ENCODE measurements at regions not wholly inside any gene's neighbourhood (a gene's known extent, or its start where the extent isn't known, plus 50 kb on each side); places are given as distances from the start of the nearest gene placed in this dataset.

DNA sequence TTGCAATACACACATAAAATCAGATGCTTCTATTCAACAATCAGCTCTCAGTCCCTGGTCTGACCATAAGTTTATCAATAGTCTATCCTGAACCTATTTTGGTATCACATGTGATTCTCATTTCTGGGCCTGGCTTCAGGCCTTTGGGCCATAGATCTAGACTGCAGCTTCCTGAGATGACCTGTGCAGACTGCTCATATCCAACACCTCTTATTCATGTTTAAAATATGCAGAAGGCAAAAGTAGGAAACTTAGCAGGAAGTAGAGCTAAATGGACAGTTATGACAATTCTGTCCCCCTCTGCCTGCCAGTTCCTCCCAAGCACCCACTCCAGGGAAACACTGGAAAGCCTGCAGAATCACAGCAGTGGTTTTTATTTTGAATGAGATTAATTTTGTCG lies 53.3 kb downstream of the C7orf25 start:
- DNase-seq (ENCODE audit: low read depth) = peak; percentile 54

DNA sequence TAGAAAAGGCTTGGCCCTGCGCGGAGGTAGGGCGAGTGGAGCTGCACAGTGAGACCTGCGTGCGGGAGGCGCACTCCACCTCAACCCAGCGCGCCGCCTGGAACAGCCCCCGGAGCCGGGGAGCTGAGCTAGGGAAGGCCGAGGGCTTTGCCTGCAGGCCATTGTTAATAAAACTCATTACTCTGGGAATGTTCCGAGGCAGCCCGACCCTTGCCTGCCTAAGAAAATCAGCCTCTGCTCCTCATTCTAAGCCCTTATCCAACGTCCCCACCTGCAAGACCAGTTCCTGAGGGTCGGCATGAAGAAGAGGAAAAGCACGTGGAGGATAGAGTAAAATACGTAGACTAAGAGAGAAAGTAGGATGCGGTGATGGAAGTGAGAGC lies 55.3 kb downstream of the C7orf25 start:
- DNase-seq (ENCODE audit: low read depth) = no peak

DNA sequence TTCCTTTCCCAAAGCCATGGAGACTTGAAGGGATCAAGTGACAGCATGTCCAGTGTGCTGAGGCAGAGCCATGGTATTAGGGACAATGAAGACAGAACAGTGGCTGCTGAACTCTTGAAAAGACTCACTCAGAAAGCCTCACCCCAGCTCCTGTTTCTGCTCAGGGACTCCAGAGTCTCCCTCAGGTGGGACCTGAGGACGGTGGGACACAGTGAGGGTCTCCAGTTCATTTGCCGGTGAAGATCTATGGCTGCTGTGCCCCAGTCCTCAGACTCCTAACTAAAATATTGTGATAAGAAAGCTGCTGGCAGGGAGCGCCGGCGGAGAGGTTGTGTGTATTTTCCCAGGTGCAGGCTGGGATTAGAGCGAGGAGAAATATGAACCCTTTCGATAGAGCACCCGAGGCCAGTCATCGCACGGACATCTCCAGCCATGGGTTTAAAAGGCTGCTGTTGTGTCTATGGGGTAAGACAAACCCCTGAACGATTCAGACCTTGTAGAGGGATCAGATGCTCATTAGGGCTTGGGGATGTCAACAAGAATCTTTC lies 57.2 kb downstream of the C7orf25 start:
- no peak for DNase-seq (ENCODE audit: low read depth)

DNA sequence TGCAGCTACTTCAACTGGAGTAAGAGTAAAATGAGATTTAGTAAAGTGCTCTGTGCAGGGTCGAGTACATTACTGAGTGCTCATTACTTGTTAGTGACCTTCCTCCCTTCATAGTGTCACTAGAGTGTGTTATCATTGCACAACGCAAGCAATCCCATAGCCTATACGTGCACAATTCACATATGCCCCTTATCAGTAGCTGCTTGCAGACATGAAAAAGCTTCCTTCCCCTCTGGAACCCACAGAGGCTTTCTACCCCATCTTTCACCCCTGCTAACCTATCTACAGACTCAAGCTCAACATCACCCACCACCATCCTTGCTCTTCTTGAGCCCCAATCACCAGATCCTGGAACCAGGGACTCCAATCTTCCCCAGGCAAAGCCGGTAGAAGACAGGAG lies 59.3 kb downstream of the C7orf25 start:
- DNase-seq (ENCODE audit: low read depth) = no peak

DNA sequence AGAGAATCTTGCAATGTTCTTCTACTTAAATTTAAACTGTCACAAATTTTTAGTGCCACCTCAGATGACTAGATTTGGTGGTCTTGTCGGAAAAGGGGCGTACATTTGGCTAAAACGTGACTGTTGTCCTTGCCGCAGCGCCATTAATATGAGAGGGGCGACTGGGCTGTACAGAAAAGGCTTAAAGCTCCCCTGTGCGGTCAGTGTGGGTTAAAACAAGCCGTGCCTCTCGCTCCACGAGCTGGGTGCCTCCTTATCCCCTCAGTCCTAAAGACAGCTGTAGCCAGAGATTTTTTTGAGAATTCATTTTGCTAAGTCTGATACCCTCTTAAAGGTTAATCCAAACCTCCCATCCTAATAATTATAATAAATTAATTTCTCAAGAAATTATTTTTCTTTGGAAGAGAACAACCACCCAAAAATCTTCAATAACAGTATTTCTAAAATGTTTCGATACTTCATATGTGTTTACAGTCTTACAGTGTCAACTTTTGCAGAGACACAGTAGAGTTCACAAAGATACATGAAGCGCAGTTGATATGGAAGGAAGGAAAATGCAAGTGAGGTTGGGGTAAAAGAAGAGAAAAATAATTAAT lies 68.6 kb downstream of the C7orf25 start:
- DNase-seq (ENCODE audit: low read depth) = peak; percentile 59

DNA sequence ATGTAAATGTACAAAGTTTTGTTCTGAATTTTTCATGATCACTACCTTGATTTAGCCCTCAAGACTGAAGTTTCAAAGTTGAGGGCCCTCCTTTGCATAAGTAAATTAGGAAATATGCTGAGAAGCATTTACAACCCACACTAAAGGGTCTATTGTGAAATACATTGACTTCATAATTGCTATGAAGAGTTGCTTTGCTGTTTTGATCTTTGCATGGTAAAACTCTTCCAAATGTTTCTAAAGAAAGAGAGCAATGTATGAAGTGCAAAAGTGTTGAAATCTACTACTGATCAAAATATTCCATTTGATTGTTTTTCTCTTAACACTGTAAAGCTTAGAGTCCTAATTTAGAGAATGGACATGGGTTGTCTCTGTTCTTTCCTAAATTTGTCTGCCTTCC lies 77.2 kb downstream of the C7orf25 start:
- DNase-seq (ENCODE audit: low read depth) = no peak

DNA sequence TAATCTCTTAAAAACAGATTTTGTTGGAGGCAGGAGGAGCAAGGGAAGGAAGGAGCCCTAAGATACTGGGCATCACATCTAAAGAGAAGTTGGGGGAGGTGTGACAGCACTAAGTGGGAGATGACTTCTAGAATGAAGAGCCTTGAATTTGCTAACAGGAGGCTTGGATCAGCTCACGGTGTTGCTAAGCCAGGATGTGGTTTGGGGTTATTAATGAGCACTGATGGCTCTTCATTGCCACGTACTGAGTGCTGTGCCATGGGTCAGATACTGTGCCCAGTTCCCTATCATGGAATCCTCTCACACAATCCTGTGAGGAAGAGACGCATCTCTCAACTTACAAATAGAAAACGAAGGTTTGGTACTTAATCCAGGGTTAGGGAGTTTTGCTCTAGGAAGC lies 78.5 kb downstream of the C7orf25 start:
- peak; percentile 13 for DNase-seq (ENCODE audit: low read depth)

DNA sequence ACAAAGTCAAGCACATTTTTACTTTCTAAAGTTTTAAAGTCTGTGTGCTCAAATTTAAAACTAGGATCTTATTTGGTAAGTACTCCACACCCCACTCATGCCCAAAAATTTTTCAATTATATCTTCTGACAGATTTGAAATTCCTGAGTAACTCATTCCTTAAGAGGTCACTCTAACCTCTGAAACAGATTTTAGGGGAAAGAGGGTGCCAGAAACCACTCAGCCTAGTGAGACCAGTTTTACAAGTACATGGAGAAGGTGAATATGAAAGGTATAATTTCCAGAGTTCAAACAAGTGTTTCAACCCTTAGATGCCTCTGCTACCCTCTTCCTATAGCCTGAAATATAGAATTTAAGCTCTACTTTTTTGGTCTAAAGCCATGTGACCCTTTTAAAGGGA lies 79.2 kb downstream of the C7orf25 start:
- DNase-seq (ENCODE audit: low read depth) = peak; percentile 10

DNA sequence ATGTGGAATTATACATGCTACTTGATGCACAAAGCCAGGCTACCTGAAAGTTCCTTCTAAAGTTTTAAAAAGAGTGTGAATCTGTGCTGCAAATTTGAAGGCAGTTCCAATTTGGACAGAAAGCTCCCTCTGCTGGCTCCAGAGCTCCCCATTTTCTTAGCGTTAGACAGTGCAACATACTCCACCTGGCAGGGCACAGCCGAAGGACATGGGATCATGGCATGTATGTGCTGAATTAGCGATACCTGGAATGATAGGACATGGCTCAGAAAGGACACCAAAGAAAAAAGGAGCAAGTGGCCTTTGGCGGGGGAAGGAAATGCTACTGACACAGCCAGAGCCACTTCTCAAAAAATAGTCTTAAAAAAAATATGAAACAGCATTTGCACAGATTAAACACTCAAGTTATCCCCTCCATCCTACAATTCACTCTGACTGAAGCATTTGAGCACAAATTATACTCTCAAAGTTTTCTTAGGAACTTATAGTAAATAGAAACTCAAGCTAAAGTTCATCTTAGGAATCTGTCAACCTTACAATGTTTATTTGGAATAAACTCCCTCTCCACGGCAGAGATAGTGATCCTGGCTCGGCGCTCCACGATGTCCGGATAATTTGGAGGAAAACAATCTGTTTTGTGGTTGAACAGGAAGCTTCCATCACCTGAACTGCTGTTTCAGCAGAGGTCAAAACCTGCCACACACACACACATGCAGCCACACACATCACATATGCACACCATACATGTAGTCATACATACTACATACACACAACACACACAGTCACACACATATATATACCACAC lies 80.0 kb downstream of the C7orf25 start:
- peak; percentile 49 for DNase-seq (ENCODE audit: low read depth)

DNA sequence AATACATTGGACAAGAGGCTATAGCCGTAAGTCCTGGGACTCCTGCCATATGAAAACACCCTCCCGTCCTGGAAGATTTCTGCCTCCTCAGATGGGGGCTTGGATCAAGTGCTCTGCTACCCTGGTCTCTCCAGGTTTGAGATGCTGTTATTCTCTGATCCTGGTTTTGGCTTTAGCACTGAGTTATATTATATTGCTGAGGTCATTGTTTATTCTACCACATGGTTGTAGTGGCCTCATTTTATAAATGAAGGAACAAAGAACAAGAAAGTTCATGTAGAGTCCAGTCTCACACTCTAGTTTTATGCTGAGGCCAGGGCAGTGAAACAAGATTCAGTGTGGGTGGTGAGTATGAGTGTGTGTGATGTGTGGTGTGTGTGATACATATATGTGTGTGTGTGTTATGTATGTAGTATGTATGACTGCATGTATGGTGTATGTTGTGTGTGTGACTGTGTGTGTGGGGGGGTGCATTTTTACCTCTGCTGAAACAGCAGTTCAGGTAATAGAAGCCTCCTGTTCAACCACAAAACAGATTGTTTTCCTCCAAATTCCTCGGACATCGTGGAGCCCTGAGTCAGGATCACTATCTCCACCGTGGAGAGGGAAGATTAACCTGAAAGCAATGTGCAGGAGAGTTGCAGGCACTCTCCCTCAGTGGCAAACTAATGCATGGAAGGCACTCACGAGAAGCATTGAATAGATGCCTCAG lies 80.7 kb downstream of the C7orf25 start:
- no peak for DNase-seq (ENCODE audit: low read depth)

DNA sequence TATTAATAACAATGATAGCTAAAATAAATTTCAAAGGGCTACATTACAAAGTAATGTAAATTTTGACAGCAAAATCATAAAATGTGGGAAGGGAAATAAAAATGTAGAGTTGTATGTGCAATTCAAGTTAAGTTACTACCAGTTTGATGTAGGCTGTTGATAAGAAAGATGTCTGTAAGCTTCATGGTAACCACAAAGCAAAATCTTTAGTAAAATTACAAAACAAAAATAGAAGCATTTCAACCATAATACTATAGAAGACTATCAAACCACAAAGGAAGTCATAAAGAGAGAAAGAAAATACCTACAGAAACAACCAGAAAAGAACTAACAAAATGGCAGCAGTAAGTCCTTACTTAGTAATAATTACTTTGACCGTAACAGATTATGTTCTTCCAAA lies 99.1 kb downstream of the C7orf25 start:
- DNase-seq (ENCODE audit: low read depth) = no peak

DNA sequence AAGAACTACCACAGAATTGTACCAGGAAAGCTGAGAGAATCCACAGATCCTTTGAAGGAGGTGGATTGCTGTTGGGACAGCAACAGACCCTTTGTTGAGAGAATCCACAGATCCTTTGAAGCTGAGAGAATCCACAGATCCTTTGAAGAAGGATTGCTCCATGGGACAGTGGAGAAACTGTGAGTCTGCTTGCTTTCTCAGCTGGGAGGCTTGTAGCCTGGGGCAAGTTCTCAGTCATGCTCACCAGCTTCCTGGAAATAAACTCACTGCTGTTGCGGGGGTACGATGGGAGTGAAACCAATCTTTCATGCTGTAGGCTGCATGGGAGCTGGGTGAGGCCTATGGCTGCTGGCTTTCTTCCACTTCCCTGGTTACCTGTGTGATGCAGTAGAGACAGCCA lies 106.3 kb downstream of the C7orf25 start:
- peak; percentile 32 for DNase-seq (ENCODE audit: low read depth)

DNA sequence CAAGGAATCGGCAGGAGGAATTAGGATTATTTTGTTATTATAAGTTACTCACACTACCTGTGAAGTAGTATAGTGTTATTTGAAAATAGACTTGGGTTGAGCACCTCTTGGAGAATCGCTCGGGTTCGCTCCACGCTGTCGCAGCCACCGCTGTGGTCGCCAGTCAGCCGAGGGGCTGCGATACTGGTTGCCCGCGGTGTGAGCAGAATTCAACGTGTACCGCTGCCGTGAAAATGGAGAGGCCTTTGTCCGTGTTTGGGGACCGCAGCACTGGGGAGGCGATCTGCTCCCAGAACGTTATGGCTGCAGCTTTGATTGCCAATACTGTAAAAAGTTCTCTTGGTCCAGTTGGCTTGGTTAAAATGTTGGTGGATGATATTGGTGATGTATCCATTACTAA lies 117.2 kb downstream of the C7orf25 start:
- no peak for DNase-seq (ENCODE audit: low read depth)

DNA sequence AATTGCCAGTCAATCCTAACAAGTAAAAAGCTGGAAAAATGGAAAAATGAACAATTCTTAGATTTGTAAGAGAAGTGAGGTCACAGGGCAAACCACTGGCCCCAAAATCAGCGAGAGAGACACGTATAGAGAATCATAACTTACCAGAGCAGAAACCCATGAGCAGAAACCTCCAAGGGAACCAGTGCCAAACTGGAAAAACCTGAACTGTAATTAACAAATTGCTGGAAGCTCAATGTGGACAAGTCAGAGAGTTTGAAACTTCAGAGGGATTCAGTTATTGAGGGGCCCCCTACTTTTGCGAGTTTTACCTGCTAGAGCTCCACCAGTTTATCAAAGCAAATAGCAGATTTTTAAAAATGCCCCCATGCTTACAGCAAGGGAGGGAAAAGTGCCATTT lies 119.0 kb downstream of the C7orf25 start:
- DNase-seq (ENCODE audit: low read depth) = no peak

DNA sequence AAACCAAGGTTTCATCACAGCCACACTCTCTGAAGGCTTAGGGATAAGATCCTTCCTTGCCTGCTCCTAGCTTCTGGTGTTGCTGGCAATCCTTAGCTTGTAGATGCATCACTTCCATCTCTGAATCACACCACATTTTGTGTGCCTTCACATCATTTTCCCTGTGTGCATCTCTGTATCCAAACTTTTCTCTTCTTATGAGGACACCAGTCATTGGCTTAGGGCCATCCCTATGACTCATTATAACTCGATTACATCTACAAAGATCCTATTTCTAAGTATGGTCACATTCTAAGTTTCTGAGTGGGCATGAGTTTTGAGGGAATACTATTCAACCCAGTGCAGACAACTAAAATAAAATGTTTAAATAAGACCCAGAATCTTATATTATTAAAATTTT lies 121.7 kb downstream of the C7orf25 start:
- peak; percentile 65 for DNase-seq (ENCODE audit: low read depth)

DNA sequence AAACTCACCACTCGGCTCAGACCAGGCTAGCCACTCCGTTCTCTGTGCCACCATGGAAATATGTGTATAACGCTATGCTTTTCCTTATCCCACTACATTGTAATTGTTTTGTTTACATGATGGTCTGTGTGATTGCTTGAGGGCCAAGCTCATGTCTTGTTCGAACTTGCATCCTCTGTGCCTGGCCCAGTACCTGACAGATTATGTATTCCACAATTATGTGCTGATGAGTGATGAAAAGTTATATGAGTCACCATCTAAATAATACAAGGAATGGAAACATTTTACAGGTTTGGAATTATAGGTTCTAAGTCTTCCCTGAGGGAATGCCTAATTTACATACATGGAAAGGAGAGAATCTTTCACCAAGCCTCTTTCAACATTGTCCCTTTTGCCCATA lies 137.4 kb downstream of the C7orf25 start:
- no peak for DNase-seq (ENCODE audit: low read depth)

DNA sequence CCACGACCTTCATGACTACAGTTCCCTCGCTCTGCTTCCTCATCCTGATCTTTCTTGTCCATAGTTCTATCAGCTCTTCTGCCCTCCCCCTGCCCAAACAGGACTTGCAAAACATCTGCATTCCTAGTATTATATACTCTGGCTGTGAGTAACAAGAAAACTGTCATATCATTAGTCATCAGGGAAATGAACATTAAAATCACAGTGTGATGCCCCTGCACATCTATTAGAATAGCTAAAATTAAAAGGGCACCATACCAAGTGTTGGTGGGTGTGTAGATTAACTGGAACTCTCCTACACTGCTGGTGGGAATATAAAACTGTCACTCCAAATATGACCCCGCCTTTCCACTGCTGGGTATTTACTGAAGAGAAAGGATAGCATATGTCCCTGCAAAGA lies 141.8 kb downstream of the C7orf25 start:
- no peak for DNase-seq (ENCODE audit: low read depth)

DNA sequence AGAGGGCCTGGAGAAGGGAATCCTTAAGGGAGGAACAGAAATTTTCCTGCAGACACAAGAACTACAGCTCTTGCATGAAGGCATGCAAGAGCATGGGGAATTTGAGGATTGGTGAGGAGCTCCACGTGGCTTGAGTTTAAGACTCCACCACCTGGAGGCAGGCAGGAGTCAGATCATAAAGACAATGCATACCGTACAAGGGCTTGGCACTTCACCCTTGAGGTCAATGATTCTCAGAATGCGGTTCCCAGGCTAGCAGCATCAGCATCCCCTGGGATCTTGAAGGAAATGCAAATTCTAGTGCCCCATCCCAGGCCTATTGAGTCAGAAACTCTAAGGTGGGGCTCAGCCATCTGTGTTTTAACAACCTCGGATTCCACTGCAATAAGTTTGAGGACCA lies 143.8 kb downstream of the C7orf25 start:
- no peak for DNase-seq (ENCODE audit: low read depth)

DNA sequence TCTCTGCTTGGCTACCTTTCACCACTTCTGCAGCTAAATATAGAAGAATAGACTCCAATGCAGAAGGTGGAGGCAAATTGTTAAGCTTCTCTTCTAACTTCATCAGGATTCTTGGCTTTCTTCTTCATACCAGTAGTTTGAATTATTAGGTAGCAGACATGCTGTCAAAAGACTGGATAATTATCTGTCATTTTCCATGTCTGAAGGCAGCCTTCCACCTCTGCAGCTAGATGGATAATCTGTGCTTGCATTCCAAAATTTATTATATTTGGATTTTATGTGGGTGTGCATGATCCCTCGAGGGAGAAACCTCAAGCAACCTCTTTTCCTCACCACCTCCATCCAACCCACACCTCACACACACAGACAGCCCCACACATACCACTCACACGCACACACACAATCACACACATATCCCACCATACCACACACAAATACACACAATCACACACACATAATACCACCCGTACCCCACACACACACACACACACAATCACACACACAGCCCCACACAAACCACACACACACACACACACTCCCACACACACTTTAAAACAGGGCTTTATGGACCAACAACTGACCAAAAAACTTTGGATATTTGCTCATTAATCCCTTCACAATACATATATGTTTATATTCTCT lies 145.0 kb downstream of the C7orf25 start:
- no peak for DNase-seq (ENCODE audit: low read depth)

DNA sequence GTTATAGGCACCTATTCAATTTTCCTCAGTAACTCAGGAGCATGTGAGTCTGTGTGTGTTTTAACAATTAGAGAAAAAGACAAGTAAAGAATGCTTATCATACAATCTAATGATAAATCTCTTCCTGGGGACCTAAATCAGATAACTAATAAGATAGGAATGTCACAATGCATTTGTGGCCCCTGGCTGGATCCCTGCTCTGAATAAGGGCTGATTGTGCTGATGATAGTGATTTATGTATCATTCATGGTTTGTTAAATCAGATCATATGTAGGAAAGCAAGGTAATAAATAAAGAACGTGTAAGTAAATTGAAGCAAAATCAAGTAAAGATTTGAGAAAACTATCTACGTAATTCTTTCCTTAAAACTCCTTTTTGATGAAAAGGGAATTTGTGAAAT lies 145.9 kb downstream of the C7orf25 start:
- DNase-seq (ENCODE audit: low read depth) = no peak

DNA sequence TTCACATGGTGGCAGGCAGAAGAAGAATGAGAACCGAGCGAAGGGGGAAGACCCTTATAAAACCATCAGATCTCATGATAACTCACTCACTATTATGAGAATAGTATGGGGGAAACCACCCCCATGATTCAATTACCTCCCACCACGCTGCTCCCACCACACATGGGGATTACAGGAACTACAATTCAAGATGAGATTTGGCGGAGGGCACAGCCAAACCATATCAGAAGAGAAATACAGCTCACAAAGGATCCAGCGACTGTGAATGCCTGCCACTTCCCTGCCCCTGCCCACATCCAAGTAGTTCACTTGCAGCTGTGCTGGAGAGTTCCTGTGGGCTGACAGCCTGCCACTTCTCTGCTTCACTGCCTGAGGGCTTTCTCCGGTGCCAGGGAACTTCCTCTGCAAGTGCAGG lies 148.7 kb downstream of the C7orf25 start:
- peak; percentile 34 for DNase-seq (ENCODE audit: low read depth)

DNA sequence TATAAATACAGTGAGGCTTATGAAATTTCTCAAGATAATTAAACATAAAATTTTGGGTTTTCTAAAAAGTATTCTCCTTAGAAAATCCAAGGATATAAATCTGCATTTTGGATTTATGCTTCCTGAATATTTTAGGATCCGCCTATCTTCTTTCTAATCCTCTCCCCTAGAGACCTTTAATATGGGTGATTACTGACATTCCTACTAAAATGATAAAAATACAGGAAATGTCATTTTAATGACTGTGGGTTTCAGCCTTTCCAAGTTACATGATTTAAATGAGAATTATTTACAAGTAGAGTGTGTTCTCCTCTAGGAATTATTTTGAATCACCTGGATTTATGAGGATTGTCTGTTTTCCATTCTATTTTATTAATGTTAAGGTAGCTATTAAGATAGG lies 150.4 kb downstream of the C7orf25 start:
- no peak for DNase-seq (ENCODE audit: low read depth)

Measured in RPMI7951 (cell line).